GM18951 (cell line): ENCODE measurements at regions not wholly inside any gene's neighbourhood (a gene's known extent, or its start where the extent isn't known, plus 50 kb on each side); places are given as distances from the start of the nearest gene placed in this dataset.

Experiments used
- POLR2A ChIP-seq: IDR thresholded peaks from 4 replicates; pipeline ENCODE4 v1.6.1; 2011; ENCODE audit warnings: mild to moderate bottlenecking; ENCODE audit not compliant: insufficient read length, insufficient read depth; ENCODE audit errors: extremely low read depth
- in situ Hi-C: fragments of 300-500 bp; cut with MboI; formaldehyde crosslinking; loops from one replicate; pipeline ENCODE4 v1.12.0; 2022; ENCODE audit warnings: low sequenced_read_pairs, mixed read lengths, inconsistent platforms; ENCODE audit not compliant: unreplicated experiment

GRCh38 chr1:193631306-193631705, 444.9 kb upstream of the B3GALT2 start:
- TF ChIP-seq POLR2A: no peak
- in situ Hi-C loops: no loop called here

GRCh38 chr1:193629875-193630274, 443.5 kb upstream of the B3GALT2 start:
- no peak for TF ChIP-seq POLR2A
- in situ Hi-C loops: no loop called here

DNA sequence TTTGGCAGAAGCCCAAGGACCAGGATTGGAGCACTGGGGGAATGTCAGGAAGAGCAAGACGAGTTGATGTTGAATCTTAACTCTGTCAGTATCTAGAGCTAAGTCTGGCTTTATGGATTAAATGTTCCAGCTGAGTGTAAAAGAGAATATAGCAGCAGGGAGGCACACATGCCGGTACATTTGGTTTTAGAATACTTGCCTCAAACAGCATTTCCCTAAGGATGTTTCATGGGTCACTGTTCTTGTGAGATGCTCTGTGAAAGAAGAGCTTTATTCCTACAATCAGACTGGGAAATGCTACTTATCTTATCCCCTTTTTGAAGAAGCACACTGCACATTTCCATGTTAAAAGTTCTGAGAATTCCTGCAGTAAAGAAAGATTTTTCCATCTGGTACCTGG, 440.3 kb upstream of the B3GALT2 start:
- in situ Hi-C loops: no loop called here

GRCh38 chr1:193625255-193625654, 438.8 kb upstream of the B3GALT2 start:
- in situ Hi-C loops: no loop called here
- no peak for TF ChIP-seq POLR2A

More for the DNA sequence above, 440.3 kb upstream of the B3GALT2 start:
- TF ChIP-seq POLR2A: no peak

- in situ Hi-C loops: no loop called here
- TF ChIP-seq POLR2A: no peak
Observed at GRCh38 chr1:193619911-193620310, 433.5 kb upstream of the B3GALT2 start.

GRCh38 chr1:193614817-193615216, 428.4 kb upstream of the B3GALT2 start:
- in situ Hi-C loops: no loop called here
- no peak for TF ChIP-seq POLR2A

- in situ Hi-C loops: no loop called here
- TF ChIP-seq POLR2A: no peak
Observed at GRCh38 chr1:193614275-193614674, 427.9 kb upstream of the B3GALT2 start.

- in situ Hi-C loops: no loop called here
- TF ChIP-seq POLR2A: no peak
Observed at GRCh38 chr1:193613041-193613440, 426.6 kb upstream of the B3GALT2 start.

DNA sequence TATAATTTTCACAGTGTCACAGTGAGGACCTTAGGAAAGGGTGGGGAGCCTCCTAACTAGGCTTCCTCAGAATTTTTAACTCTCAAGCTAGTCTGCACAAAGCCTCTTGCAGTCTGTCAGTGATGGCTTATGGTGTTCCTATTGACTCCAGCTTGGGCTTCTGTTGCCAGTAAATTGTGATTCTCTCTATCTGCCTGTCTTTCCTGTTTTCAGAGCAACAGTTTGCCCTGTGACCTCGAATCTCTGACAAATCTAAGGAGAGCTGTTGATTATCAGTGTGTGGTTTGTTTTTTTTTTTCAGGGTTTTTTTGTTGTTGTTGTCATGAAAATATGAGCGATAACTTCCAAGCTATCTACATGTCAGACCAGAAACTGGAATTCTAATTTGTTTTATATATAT, 423.2 kb upstream of the B3GALT2 start:
- in situ Hi-C loops: no loop called here
- TF ChIP-seq POLR2A: no peak

DNA sequence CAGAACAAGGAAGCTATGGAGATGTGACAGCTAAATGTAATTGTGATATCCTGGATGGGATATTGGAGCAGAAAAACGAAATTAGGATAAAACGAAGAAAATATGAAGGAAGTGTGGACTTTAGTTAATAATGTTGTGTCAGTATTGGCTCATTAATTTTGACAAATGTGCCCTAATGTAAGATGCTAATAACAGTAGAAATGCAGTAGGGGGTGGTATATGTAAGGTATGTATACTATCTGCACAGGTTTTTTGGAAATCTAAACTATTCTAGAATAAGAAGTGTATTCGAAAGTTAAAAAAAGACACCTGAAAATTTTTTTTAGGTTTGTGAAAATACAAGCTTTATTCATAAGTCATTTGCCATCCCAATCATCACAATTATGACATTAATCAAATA, 421.4 kb upstream of the B3GALT2 start:
- no peak for TF ChIP-seq POLR2A
- in situ Hi-C loops: no loop called here

GRCh38 chr1:193606035-193606434, 419.6 kb upstream of the B3GALT2 start:
- in situ Hi-C loops: no loop called here
- no peak for TF ChIP-seq POLR2A

GRCh38 chr1:193602705-193603104, 416.3 kb upstream of the B3GALT2 start:
- no peak for TF ChIP-seq POLR2A
- in situ Hi-C loops: no loop called here

GRCh38 chr1:193593147-193593885, 406.9 kb upstream of the B3GALT2 start:
- in situ Hi-C loops: no loop called here
- no peak for TF ChIP-seq POLR2A

DNA sequence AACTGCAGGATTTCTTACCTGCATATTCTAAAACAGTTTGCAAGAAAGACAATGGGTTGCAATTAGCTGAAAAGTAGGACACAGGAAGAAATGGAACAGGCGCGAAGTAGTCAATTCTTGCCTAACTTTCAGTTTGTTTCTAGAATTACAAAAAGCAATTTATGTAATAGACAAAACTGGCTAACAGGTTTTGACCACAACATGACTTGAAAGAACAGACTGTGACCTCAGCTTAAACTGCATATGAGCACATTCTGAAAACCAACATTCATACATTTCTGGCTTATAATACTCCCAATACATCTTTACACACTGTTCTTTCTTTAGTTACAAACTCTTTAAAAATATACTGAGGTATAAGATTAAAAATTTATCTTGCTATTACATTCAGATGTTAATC, 405.9 kb upstream of the B3GALT2 start:
- in situ Hi-C loops: no loop called here
- no peak for TF ChIP-seq POLR2A
